Left colon (tissue), 2 donors: ENCODE measurements at regions not wholly inside any gene's neighbourhood (a gene's known extent, or its start where the extent isn't known, plus 50 kb on each side); places are given as distances from the start of the nearest gene placed in this dataset.

ENCODE experiments used
- ATAC-seq: fragments of 200-7000 bp; cut with Tn5 transposase; one replicate; pipeline ENCODE4 v1.9.1; 2020; ENCODE audit warnings: mild to moderate bottlenecking, moderate library complexity
- DNase-seq, 2 donors: peaks; one replicate each; pipeline ENCODE4 v3.0.0-alpha.2; 2020
- intact Hi-C, 2 donors: fragments of 100-400 bp; cut with DNase I in 1 of 2; cut with micrococcal nuclease in 1 of 2; formaldehyde crosslinking; loops; one replicate each; pipeline versions ENCODE4 v1.11.2 to v1.14.0; 2022; cut with DNase I, micrococcal nuclease
- donor health status: DM: no; HTN: no; CAD: no.
- donor health status: DM: yes; HTN: yes; CAD: no.

- ATAC-seq, result no peak
- DNase-seq, result no peak
- intact Hi-C loops, result no loop called here
Observed at GRCh38 chr16:49051576-49051975, 230.1 kb downstream of the CBLN1 start.

DNA sequence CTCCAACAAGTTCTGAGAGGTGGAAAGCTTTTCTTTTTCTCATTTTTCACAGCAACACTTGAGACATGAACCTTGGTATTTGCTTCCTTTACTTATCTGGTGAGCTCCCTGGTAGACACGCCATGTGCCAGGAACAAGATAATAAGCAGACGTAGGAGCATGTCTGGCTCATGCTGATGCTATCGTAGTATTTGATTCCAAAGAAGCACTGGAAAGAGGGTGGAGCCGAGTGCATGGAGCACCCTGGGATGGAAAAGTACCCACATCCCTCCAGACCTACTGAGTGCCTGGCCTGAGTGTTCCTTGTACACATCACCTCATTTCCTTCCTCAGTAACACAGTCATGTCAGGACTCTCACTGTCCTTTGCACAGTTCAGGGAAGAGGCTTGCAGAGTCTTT, 231.0 kb downstream of the CBLN1 start:
- DNase-seq (no peak), ATAC-seq (no peak)
- intact Hi-C loops, result no loop called here

- intact Hi-C loops, result no loop called here
- DNase-seq, result no peak
- no peak for ATAC-seq
Observed at GRCh38 chr16:49049644-49050043, 232.0 kb downstream of the CBLN1 start.

DNA sequence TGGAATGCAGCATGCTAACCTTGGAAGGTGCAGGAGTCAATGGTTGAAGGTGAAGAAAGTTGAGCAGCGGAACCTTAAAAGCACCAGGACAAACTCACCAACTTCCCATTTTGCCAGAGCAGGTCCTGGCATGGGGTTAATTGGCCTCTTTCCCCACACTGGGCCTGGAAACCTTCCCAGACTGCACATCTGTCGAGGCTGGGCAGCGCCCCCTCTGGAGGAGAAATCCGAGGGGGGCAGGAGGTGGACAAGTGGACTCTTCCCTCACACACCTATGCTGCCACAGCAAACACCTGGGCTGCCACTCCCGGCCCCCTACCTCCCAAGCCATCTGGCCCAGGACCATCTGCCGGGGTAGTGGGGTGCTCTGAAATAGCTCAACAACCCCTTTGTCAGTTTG, 232.4 kb downstream of the CBLN1 start:
- ATAC-seq (no peak), DNase-seq (no peak)
- intact Hi-C loops, result no loop called here

GRCh38 chr16:49048557-49048956, 233.1 kb downstream of the CBLN1 start:
- intact Hi-C loops, result no loop called here
- ATAC-seq (no peak), DNase-seq (no peak)

DNA sequence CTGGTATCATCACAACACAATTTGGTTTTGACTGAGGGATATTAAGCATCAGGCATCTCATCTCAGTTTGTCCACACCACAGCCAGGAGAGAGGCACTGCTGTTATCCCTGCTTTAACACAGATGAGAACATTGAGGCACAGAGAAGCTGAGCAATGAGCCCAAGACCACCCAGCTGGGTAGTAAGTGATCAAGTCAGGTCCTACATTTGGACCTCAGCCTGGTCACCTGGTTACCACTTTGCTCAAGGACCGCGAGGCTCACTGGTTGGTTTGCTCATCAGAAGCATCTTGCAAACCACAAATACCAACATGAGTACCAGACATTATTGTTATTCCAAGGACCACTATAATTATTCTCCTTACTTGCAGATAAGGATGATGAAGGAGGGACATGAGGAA, 245.5 kb downstream of the CBLN1 start:
- intact Hi-C loops, result no loop called here
- DNase-seq, result no peak
- no peak for ATAC-seq

- DNase-seq, result no peak
- intact Hi-C loops, result no loop called here
- ATAC-seq, result no peak
Observed at GRCh38 chr16:49027420-49027819, 254.2 kb downstream of the CBLN1 start.

- DNase-seq (no peak), ATAC-seq (no peak)
- intact Hi-C loops, result no loop called here
Observed at GRCh38 chr16:49026566-49027181, 255.0 kb downstream of the CBLN1 start.

- ATAC-seq (no peak), DNase-seq (no peak)
- intact Hi-C loops, result no loop called here
Observed at GRCh38 chr16:49024896-49025295, 256.7 kb downstream of the CBLN1 start.

DNA sequence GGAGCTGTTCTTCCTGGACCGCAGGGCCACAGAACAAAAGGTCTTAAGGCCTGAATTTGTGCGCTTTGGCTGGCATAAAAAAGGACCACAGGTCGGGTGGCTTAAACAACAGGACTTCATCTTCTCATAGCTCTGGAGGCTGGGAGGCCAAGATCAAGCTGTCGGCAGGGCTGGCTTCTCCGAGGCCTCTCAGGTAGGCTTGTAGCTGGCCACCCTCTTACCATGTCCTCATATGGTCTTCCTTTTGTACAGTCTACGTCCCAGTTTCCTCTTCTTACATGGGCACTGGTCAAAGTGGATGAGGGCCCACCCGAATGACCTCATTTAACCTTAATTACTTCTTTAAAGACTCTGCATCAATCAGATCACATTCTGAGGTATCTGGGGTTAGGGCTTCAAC, 257.6 kb downstream of the CBLN1 start:
- no peak for DNase-seq
- no peak for ATAC-seq
- intact Hi-C loops, result no loop called here

DNA sequence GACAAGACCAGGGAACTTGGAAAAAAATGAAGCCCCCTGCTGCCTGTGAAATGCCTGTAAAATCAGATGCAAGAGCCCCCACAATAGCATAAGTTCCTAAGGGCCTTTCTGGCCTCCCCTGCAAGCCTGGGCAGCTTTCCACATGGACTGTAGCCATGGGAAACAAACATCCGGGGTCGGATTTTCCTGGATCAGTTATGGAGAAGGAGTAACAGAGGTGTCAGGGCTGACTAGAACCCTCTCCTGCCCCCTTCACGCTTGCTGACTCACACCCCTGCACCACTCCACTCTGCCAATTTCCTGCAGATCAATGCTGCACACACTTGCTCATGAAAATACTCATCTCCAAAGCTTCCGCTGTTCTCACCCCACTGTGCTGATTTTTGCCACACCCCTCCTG, 258.6 kb downstream of the CBLN1 start:
- ATAC-seq (peak; percentile 71), DNase-seq (no peak)
- intact Hi-C loops, result no loop called here

- intact Hi-C loops, result no loop called here
- ATAC-seq (no peak), DNase-seq (no peak)
Observed at GRCh38 chr16:49022351-49022963, 259.2 kb downstream of the CBLN1 start.

- DNase-seq (no peak), ATAC-seq (no peak)
- intact Hi-C loops, result no loop called here
Observed at GRCh38 chr16:49021136-49021535, 260.5 kb downstream of the CBLN1 start.

DNA sequence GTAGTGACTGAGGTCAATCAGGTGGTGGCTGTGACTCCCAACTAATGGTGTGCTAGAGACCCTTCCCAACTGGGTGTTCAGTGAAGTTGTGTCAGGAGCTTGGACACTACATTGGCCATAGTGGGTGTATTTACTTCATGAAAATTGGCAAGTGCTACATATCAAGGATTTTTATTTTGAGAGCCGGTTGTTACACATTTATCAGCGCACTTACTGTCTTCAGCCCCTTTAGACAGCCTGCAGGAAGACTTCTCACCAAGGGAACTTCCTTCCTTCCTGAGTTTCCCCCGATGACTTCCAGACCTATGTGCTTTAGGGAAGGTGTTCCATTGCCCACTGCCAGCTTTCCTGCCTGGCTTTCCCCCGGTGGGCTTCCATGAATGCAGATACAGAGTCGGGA, 261.2 kb downstream of the CBLN1 start:
- no peak for ATAC-seq
- intact Hi-C loops, result no loop called here
- DNase-seq, result no peak

DNA sequence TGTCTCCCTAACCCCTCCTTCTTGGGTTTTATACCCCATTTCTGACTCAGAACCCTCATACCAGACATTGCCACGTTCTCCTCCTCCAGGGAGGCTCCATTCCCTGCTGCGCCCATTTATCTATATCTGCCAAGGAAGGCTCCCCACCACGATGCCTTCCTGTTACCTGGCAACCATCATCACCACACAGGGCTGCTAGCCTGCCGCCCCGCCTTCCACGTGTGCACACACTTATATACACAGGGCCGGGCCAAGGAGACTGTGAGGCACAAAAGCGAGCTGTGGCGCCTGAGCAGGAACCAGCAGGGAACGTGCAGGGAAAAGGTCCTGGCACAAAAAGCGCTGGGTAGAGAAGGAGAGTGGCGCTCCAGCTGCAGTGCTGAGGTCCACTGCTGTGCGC, 261.8 kb downstream of the CBLN1 start:
- peak; percentile 57 for ATAC-seq
- DNase-seq, result peak in 1 of 2 donors; percentile 46
- intact Hi-C loops, result no loop called here

DNA sequence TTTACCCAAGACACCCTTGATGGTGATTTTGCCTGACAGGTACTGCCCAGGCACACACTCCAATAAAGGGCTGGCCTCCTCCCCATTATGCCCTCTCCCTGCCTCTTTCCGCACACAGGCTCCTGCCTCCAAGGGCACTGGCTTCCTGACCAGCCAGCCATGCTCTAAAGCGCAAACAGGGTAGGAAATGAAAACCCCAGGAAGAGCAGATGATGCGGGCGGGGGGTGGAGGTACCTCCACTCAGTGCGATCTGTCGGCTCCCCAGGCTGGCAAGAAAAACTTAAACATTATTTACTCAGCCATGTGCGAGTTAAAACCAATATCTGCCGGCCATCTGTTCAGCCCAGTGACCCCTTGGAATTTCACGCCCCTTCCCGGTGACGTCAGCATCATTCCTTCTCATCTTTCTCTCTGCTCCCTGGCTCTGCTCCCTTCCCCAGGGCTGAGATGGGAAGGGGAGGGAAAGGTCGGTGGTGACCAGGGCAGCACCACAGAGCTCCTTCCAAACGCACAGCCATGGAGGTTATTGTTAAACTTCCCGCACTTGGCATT, 262.5 kb downstream of the CBLN1 start:
- no peak for ATAC-seq
- intact Hi-C loops, result no loop called here
- no peak for DNase-seq

GRCh38 chr16:49018259-49018931, 263.2 kb downstream of the CBLN1 start:
- intact Hi-C loops, result no loop called here
- no peak for ATAC-seq
- DNase-seq, result no peak

GRCh38 chr16:49017501-49017900, 264.1 kb downstream of the CBLN1 start:
- ATAC-seq (no peak), DNase-seq (no peak)
- intact Hi-C loops, result no loop called here

DNA sequence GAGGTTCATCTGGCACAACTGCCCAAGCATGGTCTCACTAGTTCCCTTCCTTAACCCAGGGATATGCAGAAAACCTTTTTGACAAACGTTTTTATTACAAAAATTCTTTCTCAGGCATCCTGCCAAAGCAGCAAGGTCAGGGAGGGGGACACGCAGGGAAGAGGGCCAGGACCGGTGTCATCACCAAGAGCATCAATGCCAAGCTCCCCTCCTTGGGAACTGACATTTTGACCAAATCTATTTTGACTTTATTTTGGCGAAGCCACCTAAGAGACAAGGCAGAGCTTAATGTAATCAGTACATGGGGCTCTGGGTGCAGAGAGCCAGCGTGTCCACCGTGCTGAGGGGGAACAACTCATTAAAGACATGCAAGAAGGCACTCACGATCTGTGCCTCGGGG, 265.2 kb downstream of the CBLN1 start:
- intact Hi-C loops, result no loop called here
- DNase-seq (no peak), ATAC-seq (no peak)

DNA sequence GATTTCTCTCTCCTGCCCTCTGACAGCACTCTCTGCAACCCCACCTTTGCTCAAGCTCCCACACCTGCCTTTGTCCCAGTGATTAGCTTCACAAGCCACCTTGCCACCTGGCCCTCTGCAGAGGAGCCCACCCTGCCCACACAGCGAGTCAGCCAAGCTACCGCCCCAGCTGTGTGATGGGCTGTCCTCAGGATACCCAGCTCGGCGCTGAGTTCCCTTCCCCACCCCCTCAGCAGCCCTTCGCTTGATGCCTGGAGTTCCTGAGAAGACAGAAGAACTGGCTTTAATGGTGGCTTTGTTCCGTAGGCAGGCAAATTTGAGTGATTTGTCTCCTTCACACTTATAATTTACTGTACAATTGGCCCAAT, 266.4 kb downstream of the CBLN1 start:
- ATAC-seq, result no peak
- intact Hi-C loops, result no loop called here

More for the DNA sequence above, 266.4 kb downstream of the CBLN1 start:
- DNase-seq, result no peak
